ENCODE measurements at regions not wholly inside any gene's neighbourhood (a gene's known extent, or its start where the extent isn't known, plus 50 kb on each side); places are given as distances from the start of the nearest gene placed in this dataset.

DNA sequence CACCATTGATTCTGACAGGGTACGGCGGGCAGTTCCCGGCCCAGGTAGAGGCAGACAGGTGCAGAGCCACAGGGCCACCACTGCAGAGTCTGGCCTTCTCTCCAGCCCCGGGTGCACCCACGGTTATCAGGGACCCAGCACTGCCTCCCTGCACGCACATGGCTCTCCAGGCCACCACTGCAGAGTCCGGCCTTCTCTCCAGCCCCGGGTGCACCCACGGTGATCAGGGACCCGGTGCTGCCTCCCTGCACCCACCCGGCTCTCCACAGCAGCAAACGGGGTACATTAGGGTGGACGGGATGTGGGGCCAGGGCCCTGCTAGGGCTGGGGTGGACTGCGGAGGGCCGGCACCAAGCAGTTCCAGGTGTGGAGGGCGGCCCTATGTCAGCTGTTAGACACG is 272.9 kb downstream of the BRD1 start:
- no peaks in the 10 kb centered on the region; the same call in 1 of the 2 replicates for H3K36me3 ChIP-seq (ENCODE audit: low read length)
- H4K20me1 ChIP-seq (ENCODE audit: low read depth, low read length): peaks cover 3% of the 10 kb centered on the region; the same call in 1 of the 2 replicates
- H3K9me3 ChIP-seq (ENCODE audit: insufficient read depth, low read length): no peaks in the 10 kb centered on the region
- no peak overlapping the region for H3K4me2 ChIP-seq (ENCODE audit: low read depth, low read length, poor library complexity, severe bottlenecking)
- H2AFZ ChIP-seq (ENCODE audit: low read depth, low read length, severe bottlenecking): no peak overlapping the region
- no peak overlapping the region for H3K4me3 ChIP-seq (ENCODE audit: insufficient read depth, low read length, poor library complexity, severe bottlenecking)
- no peak overlapping the region for H3K27ac ChIP-seq (ENCODE audit: low read depth, low read length)
- H3K27me3 ChIP-seq (ENCODE audit: low read length): no peaks in the 10 kb centered on the region
- TF ChIP-seq EZH2phosphoT487 (conservative IDR thresholded peaks at IDR 0.05; ENCODE audit: low read length): no peak
- TF ChIP-seq, protein P1, sequence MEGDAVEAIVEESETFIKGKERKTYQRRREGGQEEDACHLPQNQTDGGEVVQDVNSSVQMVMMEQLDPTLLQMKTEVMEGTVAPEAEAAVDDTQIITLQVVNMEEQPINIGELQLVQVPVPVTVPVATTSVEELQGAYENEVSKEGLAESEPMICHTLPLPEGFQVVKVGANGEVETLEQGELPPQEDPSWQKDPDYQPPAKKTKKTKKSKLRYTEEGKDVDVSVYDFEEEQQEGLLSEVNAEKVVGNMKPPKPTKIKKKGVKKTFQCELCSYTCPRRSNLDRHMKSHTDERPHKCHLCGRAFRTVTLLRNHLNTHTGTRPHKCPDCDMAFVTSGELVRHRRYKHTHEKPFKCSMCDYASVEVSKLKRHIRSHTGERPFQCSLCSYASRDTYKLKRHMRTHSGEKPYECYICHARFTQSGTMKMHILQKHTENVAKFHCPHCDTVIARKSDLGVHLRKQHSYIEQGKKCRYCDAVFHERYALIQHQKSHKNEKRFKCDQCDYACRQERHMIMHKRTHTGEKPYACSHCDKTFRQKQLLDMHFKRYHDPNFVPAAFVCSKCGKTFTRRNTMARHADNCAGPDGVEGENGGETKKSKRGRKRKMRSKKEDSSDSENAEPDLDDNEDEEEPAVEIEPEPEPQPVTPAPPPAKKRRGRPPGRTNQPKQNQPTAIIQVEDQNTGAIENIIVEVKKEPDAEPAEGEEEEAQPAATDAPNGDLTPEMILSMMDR (IDR thresholded peaks at IDR 0.05; ENCODE audit: insufficient read depth, low read length, poor library complexity, severe bottlenecking): no peak
- no peaks in the 10 kb centered on the region for H3F3A ChIP-seq (ENCODE audit: insufficient read depth)
- H3K9ac ChIP-seq (ENCODE audit: low read length): no peak overlapping the region
- H3K9me2 ChIP-seq (replicated peaks; ENCODE audit: insufficient read depth, low read length): no peaks in the 10 kb centered on the region
- H3K79me2 ChIP-seq (ENCODE audit: insufficient read depth, low read length): no peaks in the 10 kb centered on the region

DNA sequence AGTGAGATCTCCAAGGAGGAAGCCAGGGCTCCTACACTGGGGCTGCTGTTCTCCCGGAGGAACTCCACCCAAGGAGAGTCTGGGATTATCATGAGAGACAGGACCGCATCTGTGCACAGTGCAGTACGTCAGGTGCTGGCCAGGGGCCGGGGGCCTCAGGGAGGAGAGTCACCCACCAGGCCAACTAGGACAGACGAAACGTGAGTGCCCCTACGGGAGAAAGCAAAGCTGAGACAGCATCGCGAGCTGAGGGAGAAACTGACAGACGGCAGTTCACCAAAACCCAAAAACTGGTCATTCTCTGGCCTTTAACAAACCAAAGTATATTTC is 273.4 kb downstream of the BRD1 start:
- no peaks in the 10 kb centered on the region for H4K20me1 ChIP-seq (ENCODE audit: low read depth, low read length)
- no peaks in the 10 kb centered on the region for H3K9me3 ChIP-seq (ENCODE audit: insufficient read depth, low read length)

DNA sequence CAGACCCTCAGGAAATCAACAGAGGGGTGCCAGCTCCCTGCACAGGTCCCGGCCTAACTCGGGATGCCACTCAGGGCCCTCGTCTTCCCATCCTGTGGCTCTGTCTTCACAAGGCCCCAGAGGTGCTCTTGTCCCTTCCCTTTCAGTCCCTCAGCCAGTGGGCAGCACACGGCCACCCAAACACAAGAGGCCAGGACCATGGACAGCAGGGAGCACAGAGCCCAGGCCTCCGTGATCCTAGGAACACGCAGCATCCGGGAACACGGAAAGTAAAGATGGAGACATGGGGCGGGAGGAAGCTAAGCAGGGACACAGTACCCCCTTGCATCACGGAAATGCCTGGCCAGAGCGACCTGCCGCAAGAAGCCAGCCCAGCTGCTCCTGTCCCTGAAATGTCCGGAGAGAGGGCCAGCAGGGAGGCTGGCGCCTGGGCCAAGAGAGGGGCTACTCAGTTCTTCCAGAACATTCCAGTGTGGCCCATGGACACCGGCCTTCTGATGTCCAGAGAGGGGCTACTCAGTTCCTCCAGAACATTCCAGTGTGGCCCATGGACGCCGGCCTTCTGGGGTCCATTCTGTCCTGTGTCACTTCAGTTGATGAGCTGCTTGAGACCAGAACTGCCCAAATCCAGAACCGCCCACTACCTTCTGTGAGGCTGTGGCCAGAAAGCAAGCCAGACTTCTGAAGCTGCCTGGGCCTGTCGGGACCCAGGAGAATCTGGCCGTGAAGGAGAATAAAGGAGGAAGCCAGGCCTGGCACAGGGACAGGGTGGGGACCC is 274.0 kb downstream of the BRD1 start:
- Histone ChIP-seq H3K36me3 (ENCODE audit: low read length) (no peaks in the 10 kb centered on the region; the same call in 1 of the 2 replicates), H3K9ac (ENCODE audit: low read length) (no peak overlapping the region), H3K4me2 (ENCODE audit: low read depth, low read length, poor library complexity, severe bottlenecking) (no peak overlapping the region), H3K27me3 (ENCODE audit: low read length) (no peaks in the 10 kb centered on the region), H3K27ac (ENCODE audit: low read depth, low read length) (no peak overlapping the region), H3K79me2 (ENCODE audit: insufficient read depth, low read length) (no peaks in the 10 kb centered on the region), H3F3A (ENCODE audit: insufficient read depth) (no peaks in the 10 kb centered on the region), H3K9me3 (ENCODE audit: insufficient read depth, low read length) (no peaks in the 10 kb centered on the region), H3K4me3 (ENCODE audit: insufficient read depth, low read length, poor library complexity, severe bottlenecking) (no peak overlapping the region), H2AFZ (ENCODE audit: low read depth, low read length, severe bottlenecking) (no peak overlapping the region), H4K20me1 (ENCODE audit: low read depth, low read length) (no peaks in the 10 kb centered on the region), H3K9me2 (replicated peaks; ENCODE audit: insufficient read depth, low read length) (no peaks in the 10 kb centered on the region)
- TF ChIP-seq, protein P1 (IDR thresholded peaks at IDR 0.05; ENCODE audit: insufficient read depth, low read length, poor library complexity, severe bottlenecking): no peak
- no peak for TF ChIP-seq EZH2phosphoT487 (conservative IDR thresholded peaks at IDR 0.05; ENCODE audit: low read length)

More for the DNA sequence above, 273.4 kb downstream of the BRD1 start:
- no peak overlapping the region for H3K4me2 ChIP-seq (ENCODE audit: low read depth, low read length, poor library complexity, severe bottlenecking)
- H3K79me2 ChIP-seq (ENCODE audit: insufficient read depth, low read length): no peaks in the 10 kb centered on the region
- H3K36me3 ChIP-seq (ENCODE audit: low read length): no peaks in the 10 kb centered on the region; the same call in 1 of the 2 replicates
- H3K4me3 ChIP-seq (ENCODE audit: insufficient read depth, low read length, poor library complexity, severe bottlenecking): no peak overlapping the region
- H3F3A ChIP-seq (ENCODE audit: insufficient read depth): no peaks in the 10 kb centered on the region
- no peaks in the 10 kb centered on the region for H3K27me3 ChIP-seq (ENCODE audit: low read length)
- TF ChIP-seq EZH2phosphoT487 (conservative IDR thresholded peaks at IDR 0.05; ENCODE audit: low read length): no peak
- TF ChIP-seq, protein P1 (IDR thresholded peaks at IDR 0.05; ENCODE audit: insufficient read depth, low read length, poor library complexity, severe bottlenecking): no peak
- H3K9ac ChIP-seq (ENCODE audit: low read length): no peak overlapping the region
- H3K9me2 ChIP-seq (replicated peaks; ENCODE audit: insufficient read depth, low read length): no peaks in the 10 kb centered on the region
- H2AFZ ChIP-seq (ENCODE audit: low read depth, low read length, severe bottlenecking): no peak overlapping the region
- H3K27ac ChIP-seq (ENCODE audit: low read depth, low read length): no peak overlapping the region
